Ovary (tissue), 7 donors: ENCODE measurements at regions not wholly inside any gene's neighbourhood (a gene's known extent, or its start where the extent isn't known, plus 50 kb on each side); places are given as distances from the start of the nearest gene placed in this dataset.
"Not testable (repeated sequence)": the region's sequence is repeated elsewhere in the genome, so short reads cannot be mapped to it uniquely, and the experiment has no call there.

ENCODE experiments used
- DNase-seq, 5 donors: peaks; one replicate each; pipeline ENCODE4 v3.0.0-alpha.2; 2019 to 2020
- H3K27ac ChIP-seq, 2 donors: fragments of 200-600 bp; one replicate each; pipeline versions ENCODE4 v1.5.1 to v1.8.0; 2019 to 2022
- H3K27me3 ChIP-seq: fragments of 200-600 bp; one replicate; pipeline ENCODE4 v1.8.0; 2022
- H3K36me3 ChIP-seq: fragments of 200-600 bp; sonication (generic); one replicate; pipeline ENCODE4 v1.5.1; 2019
- H3K4me1 ChIP-seq: one replicate; pipeline ENCODE4 v1.8.1; 2013; ENCODE audit warnings: mild to moderate bottlenecking, moderate library complexity; ENCODE audit not compliant: insufficient read depth
- H3K4me3 ChIP-seq: fragments of 200-600 bp; sonication (generic); one replicate; pipeline ENCODE4 v1.5.1; 2017
- H3K9me3 ChIP-seq, 2 donors: fragments of 200-600 bp in 1 of 2; sonication (generic) in 1 of 2; one replicate each; pipeline versions ENCODE4 v1.5.1 to v1.8.1; 2013 to 2019; ENCODE audit warnings: mild to moderate bottlenecking in 1 of 2, moderate library complexity in 1 of 2
- EP300 ChIP-seq: sonication (generic); formaldehyde crosslinking; IDR thresholded peaks from one replicate; pipeline ENCODE4 v1.6.1; 2017; ENCODE audit warnings: antibody characterized with exemption
- POLR2A ChIP-seq: fragments of 450-650 bp; IDR thresholded peaks from one replicate; pipeline ENCODE4 v1.6.1; 2017; ENCODE audit warnings: antibody characterized with exemption, mild to moderate bottlenecking, moderate library complexity
- WGBS, 3 donors: extraction: QIAGEN DNeasy Blood & Tissue Kit in 1 of 3; methylation state at CpG; one replicate each; pipeline versions ENCODE4 v1.1.5 to v1.1.7; 2013 to 2017; 5-methylcytosine and 5-hydroxymethylcytosine counted together
- intact Hi-C, 4 donors: fragments of 100-400 bp; cut with DNase I; formaldehyde crosslinking; loops; one replicate each; pipeline versions ENCODE4 v1.11.0 to v1.15.1; 2022 to 2023
- TF ChIP-seq, protein P1 (sequence below), 3 donors: fragments of 450-650 bp in 2 of 3; fragments of 200-600 bp in 1 of 3; IDR thresholded peaks; one replicate each; pipeline versions ENCODE4 v1.5.1 to v1.8.0; 2016 to 2022; ENCODE audit warnings: antibody characterized with exemption in 3 of 3, mild to moderate bottlenecking in 1 of 3
- donor health status: DM: no; HTN: no; CAD: no; lungs with moderate emphysema.
- donor health status: DM: no; HTN: no; CAD: no.
- donor health status: Bipolar disorder and iron deficiency.
- donor health status: DM: no; HTN: no; CAD: no.
- donor health status: DM: yes; HTN: yes; CAD: no.

DNA sequence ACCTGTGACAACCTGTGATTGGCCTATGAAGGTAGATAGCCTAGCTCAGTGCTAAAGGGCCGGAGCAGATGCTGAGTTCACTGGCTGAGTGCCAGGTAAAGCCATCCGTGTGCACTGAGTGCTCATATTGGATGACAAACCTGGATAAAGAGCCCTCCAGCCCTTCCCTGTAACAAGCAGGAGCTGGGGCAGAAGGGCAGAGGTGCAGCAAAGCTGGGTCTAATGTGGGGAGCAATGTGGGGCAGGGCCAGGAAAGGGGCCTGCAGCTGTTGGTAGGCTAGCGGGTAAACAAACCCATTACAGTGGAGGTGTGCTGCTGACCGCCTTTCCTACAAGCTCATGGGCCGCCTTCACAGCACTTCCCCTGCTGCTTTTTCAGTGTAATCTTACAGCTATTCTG lies 104.4 kb downstream of the TNFRSF13B start:
- H3K4me3 ChIP-seq, result not testable (repeated sequence)

DNA sequence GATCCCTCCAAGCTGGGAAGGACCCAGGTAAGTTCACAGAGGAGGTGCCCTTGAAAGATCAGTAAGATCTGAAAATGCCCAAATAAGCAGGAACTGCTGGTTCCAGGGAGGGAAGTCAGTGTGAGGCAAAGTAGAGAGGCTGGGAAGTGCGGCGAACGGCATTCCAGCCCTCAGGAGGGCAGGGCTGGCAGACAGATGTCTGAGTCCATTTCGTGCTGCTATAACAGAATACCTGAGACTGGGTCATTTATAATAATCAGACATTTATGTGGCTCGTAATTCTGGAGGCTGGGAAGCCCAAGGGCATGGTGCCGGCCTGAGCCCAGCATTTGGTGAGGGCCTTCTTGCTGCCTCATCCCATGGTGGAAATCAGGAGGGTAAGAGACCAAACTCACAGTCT lies 105.1 kb downstream of the TNFRSF13B start:
- intact Hi-C loops, H3K27ac ChIP-seq, H3K9me3 ChIP-seq, H3K4me1 ChIP-seq, DNase-seq, H3K36me3 ChIP-seq, H3K4me3 ChIP-seq, H3K27me3 ChIP-seq: not testable (repeated sequence)
- WGBS, 3 donors, result 87 to 92% (median 89%) methylated on average over 6 of the region's 6 CpGs

More for the DNA sequence above, 104.4 kb downstream of the TNFRSF13B start:
- intact Hi-C loops, H3K9me3 ChIP-seq, H3K27ac ChIP-seq, H3K4me1 ChIP-seq, H3K27me3 ChIP-seq, DNase-seq, H3K36me3 ChIP-seq: not testable (repeated sequence)
- 58 to 84% (median 72%) methylated on average over 3 to 5 of the region's 5 CpGs for WGBS, 3 donors

DNA sequence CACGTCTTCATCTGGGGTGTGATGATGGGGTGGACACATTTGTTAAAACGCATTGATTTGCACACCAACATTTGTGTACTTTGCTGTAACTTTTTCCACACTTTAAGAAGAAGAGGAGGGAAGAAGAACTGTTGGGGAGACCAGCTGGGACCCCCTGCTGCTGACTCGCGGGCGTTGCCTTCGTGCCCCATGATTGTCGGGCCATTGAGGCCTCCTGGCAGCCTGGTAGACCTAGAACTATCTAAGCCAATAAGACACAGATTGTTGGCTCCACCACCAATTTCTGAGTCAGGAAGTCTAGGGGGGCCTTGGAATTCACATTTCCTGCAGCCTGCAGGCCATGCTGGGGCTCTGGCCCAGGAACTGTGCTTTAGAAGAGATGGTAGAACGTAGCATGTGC lies 105.5 kb downstream of the TNFRSF13B start:
- intact Hi-C loops, result no loop called here
- Histone ChIP-seq H3K36me3 (no peaks in the 10 kb centered on the region), H3K27ac (no peak overlapping the region), H3K9me3 (peaks cover 0 to 3% of the 10 kb centered on the region in 2 donors), H3K27me3 (no peaks in the 10 kb centered on the region), H3K4me1 (no peaks in the 10 kb centered on the region), H3K4me3 (no peak overlapping the region)
- TF ChIP-seq, protein P1, sequence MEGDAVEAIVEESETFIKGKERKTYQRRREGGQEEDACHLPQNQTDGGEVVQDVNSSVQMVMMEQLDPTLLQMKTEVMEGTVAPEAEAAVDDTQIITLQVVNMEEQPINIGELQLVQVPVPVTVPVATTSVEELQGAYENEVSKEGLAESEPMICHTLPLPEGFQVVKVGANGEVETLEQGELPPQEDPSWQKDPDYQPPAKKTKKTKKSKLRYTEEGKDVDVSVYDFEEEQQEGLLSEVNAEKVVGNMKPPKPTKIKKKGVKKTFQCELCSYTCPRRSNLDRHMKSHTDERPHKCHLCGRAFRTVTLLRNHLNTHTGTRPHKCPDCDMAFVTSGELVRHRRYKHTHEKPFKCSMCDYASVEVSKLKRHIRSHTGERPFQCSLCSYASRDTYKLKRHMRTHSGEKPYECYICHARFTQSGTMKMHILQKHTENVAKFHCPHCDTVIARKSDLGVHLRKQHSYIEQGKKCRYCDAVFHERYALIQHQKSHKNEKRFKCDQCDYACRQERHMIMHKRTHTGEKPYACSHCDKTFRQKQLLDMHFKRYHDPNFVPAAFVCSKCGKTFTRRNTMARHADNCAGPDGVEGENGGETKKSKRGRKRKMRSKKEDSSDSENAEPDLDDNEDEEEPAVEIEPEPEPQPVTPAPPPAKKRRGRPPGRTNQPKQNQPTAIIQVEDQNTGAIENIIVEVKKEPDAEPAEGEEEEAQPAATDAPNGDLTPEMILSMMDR (IDR thresholded peaks at IDR 0.05), result no peak
- TF ChIP-seq POLR2A (no peak), EP300 (no peak)
- no peak for DNase-seq
- WGBS, 3 donors, result 83 to 89% (median 89%) methylated on average over 8 of the region's 8 CpGs

DNA sequence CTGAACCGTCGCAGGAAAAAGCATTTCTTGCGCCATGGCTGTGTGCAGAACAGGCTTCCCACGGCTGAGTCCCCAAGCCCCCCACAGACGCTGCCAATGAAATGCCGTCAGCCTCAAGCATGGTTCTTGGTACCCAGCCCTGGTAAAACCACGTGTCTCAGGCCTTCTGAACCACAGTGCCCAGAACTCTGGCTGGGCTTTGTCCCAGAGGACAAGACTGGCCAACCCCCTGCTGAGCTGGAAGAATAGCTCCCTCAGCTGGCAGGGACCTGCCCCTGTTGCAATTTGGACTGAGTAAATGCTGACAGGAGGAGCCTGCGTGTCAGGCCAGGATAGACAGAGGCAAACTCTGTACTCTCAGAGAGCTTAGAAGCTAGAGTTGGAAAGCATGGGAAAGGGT lies 106.2 kb downstream of the TNFRSF13B start:
- H3K4me1 ChIP-seq, H3K4me3 ChIP-seq, H3K27ac ChIP-seq, DNase-seq, H3K36me3 ChIP-seq, H3K9me3 ChIP-seq, intact Hi-C loops, H3K27me3 ChIP-seq: not testable (repeated sequence)
- whole genome bisulfite sequencing, 3 donors, result 73 to 92% (median 79%) methylated on average over 1 of the region's 8 CpGs

DNA sequence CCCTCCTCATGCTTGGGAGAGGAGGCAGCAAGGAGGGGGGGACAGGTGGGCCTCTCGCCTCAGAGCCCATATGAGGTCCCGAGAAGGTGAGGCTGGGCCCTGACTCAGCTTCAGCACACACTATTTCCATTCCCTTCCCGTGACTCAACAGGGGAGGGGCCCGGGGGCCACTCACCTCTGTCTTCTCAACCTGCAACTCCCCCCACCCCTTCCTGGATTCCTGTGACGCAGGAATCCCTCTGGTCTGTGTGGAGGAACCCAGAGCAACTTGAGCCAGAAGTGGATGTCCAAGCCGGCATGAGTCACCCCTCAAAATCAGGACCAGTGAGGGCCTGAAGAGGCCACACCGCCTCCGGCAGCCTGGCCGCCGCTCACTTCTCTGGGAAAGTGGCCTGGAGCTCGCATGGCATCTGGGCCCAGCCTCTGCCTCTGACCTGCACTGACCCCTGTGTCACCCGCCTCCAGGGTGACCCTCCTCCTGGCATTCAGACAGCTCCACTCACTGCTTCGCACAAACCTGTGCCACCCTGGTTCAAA lies 106.8 kb downstream of the TNFRSF13B start:
- 55 to 70% methylated on average over 4 to 6 of the region's 13 CpGs; no CpG with 5 or more reads in 1 of the 3 donors for WGBS, 3 donors
- H3K9me3 ChIP-seq, H3K36me3 ChIP-seq, DNase-seq, H3K27ac ChIP-seq, H3K4me1 ChIP-seq, H3K4me3 ChIP-seq, H3K27me3 ChIP-seq, intact Hi-C loops: not testable (repeated sequence)

DNA sequence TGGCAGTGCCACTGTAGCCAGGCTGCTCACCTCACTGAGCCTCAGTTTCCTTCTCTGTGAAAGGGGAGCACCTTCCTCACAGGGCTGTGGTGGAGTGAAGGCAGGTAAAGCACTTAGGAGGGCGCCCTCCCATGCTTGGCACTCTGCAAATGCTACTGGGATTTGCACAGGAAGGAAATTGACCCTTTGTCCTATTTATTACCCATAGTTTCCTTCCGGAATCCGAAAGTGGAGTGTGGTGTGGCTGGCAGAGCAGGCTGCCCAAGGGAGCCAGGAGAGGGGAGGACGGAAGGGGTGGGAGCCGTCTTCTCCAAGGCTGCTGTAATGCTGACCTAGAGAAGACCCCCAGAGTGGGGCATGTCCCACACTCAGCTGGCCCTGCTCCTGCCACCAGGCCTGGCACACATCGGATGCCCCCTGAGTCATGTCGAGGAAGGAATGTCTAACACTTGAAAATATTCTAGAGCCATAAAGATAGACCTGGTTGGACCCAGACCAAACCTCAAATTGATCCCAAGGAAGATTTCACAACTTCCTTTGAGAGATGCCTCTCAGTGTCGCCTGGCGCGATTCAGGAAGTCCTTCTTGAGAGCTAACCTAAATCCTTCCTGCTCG lies 107.3 kb downstream of the TNFRSF13B start:
- H3K9me3 ChIP-seq, result not testable (repeated sequence)

DNA sequence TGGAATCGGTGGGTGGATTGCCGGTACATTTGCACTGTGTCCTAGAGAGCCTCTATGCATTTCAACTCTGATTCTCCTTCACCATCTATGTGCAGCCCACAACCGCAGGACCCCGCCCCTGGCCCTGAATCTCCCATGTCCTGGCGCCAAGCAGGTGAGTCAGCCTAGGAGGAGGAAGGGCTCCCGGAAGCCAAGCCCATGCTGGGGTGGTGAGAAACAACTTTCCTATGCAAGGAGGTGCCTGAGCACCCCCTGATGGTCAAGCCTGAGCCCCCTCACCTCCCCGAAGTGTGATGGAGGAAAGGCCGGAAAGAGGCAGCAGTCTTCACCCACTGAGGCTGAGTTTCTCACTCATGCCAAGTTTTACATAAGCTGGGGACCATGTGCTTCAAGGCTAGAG lies 110.8 kb downstream of the TNFRSF13B start:
- H3K36me3 ChIP-seq, H3K4me3 ChIP-seq, H3K4me1 ChIP-seq, H3K9me3 ChIP-seq, intact Hi-C loops, H3K27me3 ChIP-seq, H3K27ac ChIP-seq, DNase-seq: not testable (repeated sequence)
- WGBS, 3 donors, result 63 to 91% (median 69%) methylated on average over 8 of the region's 8 CpGs

More for the DNA sequence above, 107.3 kb downstream of the TNFRSF13B start:
- WGBS, 3 donors, result 48% methylated on average over 2 of the region's 11 CpGs; no CpG with 5 or more reads in 2 of the 3 donors
- H3K4me1 ChIP-seq, H3K36me3 ChIP-seq, H3K27me3 ChIP-seq, intact Hi-C loops, H3K27ac ChIP-seq, DNase-seq, H3K4me3 ChIP-seq: not testable (repeated sequence)

DNA sequence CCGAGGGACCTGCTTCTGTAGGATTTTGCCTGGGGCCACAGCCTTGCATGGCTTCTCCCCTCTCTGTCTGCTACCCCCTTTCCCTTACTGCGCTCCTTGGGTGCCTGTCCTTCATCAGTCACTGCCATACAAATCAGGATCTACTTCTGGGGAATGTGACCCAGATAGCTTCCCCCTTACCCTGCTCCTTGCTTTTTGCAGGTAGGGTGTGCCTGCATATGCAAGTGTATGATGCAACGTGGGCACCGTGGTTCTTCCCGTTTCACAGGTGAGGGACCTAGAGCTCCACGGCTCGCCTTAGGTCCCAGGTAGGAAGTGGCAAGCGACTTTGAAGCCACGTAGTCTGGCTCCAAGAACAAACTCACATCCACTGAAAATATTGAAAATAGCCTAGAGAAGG lies 111.5 kb downstream of the TNFRSF13B start:
- DNase-seq, H3K9me3 ChIP-seq, H3K4me1 ChIP-seq, H3K27ac ChIP-seq, H3K27me3 ChIP-seq, intact Hi-C loops, H3K4me3 ChIP-seq, H3K36me3 ChIP-seq: not testable (repeated sequence)
- WGBS, 3 donors, result 88 to 91% (median 90%) methylated on average over 9 of the region's 9 CpGs

DNA sequence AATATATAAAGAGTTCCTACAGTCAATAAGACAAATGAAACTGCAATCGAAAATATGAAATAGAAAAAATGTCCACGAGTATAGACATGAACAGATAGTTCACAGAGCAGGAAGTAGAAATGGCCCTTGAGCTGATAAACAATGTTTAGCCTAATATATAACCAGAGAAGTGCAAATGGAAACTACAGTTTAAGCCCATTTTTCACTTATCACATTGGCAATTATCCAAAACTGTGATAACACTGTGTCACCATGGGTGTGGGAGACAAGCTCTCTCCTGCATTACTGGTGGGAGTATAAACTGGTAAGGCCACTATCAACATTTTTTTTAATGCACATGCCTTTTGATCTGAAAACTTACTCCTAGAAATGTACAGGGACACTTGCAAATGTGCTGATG lies 112.4 kb downstream of the TNFRSF13B start:
- intact Hi-C loops, result loop anchor here in 1 of 4 donors (10.0 kb wide), 1 partner anchor 55 kb away; no protein-coding TSS in a partner anchor
- H3K36me3 ChIP-seq, H3K4me3 ChIP-seq, DNase-seq, H3K4me1 ChIP-seq, H3K9me3 ChIP-seq, H3K27ac ChIP-seq, H3K27me3 ChIP-seq: not testable (repeated sequence)
- 51 to 70% (median 54%) methylated on average over 2 of the region's 2 CpGs for WGBS, 3 donors

DNA sequence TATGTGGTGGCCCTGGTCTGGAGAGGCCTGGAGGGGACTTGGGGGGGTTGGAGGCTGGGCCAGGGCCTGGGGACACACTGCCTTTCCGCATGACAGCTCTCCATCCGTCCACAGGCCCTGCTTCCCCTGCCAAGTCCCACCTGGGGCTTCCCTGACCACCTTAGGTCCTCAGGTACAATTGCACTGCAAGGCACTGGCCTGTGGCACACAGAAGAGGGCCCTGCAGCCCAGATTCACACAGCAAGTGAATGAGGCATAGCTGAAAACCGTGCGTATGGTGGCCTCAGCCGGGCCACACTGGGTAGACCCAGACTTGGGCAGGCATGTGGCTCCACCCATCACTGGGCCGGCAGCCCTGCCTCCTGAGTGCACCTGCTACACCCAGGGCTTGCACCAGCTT lies 114.2 kb downstream of the TNFRSF13B start:
- WGBS, 3 donors, result 72 to 85% (median 77%) methylated on average over 4 to 6 of the region's 6 CpGs
- not testable (repeated sequence) for H3K27me3 ChIP-seq, H3K9me3 ChIP-seq, H3K4me3 ChIP-seq, H3K27ac ChIP-seq, H3K4me1 ChIP-seq, DNase-seq, H3K36me3 ChIP-seq
- intact Hi-C loops, result loop anchor here in 1 of 4 donors (10.0 kb wide), 1 partner anchor 57 kb away; no protein-coding TSS in a partner anchor

DNA sequence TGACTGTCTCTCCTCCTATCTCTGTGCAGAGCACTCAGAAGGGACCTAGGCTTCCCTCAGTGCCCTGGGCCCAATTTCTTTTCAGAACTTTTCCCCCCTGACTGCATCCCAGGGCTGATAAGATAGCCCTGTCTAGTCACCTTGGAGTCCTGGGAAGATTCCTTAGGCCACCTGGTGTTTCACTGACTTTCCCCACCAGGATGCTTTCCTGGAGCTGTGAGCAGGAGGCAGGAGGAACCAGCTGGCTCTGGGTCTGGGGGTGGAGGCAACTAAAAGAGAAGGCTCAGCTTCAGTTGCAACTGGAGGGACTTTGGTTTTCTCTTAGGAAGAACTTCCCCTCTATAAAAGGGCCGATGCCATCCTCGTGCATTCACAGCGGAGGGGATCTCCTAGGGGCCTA lies 115.1 kb downstream of the TNFRSF13B start:
- not testable (repeated sequence) for H3K36me3 ChIP-seq, H3K27me3 ChIP-seq, H3K9me3 ChIP-seq, DNase-seq, H3K4me1 ChIP-seq, H3K27ac ChIP-seq, H3K4me3 ChIP-seq
- intact Hi-C loops, result loop anchor here in 1 of 4 donors (10.0 kb wide), 1 partner anchor 58 kb away; no protein-coding TSS in a partner anchor
- 75 to 85% (median 84%) methylated on average over 3 of the region's 3 CpGs for WGBS, 3 donors
